H1 (cell line): ENCODE measurements at regions not wholly inside any gene's neighbourhood (a gene's known extent, or its start where the extent isn't known, plus 50 kb on each side); places are given as distances from the start of the nearest gene placed in this dataset.

Experiments
- ATF2 ChIP-seq: IDR thresholded peaks from 2 replicates; pipeline ENCODE4 v1.6.1; 2012; ENCODE audit warnings: low read length, inconsistent platforms
- BACH1 ChIP-seq: IDR thresholded peaks from 2 replicates; pipeline ENCODE4 v1.6.1; 2012; ENCODE audit warnings: low read length, improper control_type of control experiment
- MAX ChIP-seq: IDR thresholded peaks from 2 replicates; pipeline ENCODE4 v1.6.1; 2012; ENCODE audit warnings: inconsistent platforms
- NRF1 ChIP-seq: IDR thresholded peaks from 2 replicates; pipeline ENCODE4 v1.6.1; 2011; ENCODE audit warnings: mild to moderate bottlenecking, low read depth, low read length, improper control_type of control experiment
- RNF2 ChIP-seq: fragments of 200-900, 300-1000 bp; sonication (generic); IDR thresholded peaks from 2 replicates; pipeline ENCODE4 v1.7.1; 2016; ENCODE audit warnings: borderline replicate concordance, low read depth, mild to moderate bottlenecking, antibody characterized with exemption, low read length; ENCODE audit not compliant: poor library complexity, severe bottlenecking; ENCODE audit errors: missing control alignments
- SP4 ChIP-seq: IDR thresholded peaks from 2 replicates; pipeline ENCODE4 v1.6.1; 2012; ENCODE audit warnings: low read length, inconsistent platforms
- TF ChIP-seq, protein P1 (sequence below): fragments of 300-600 bp; sonication (generic); IDR thresholded peaks from 2 replicates; pipeline ENCODE4 v1.7.1; 2012; ENCODE audit warnings: low read length, moderate library complexity, mild to moderate bottlenecking, inconsistent platforms; ENCODE audit not compliant: insufficient replicate concordance

- TF ChIP-seq, protein P1, sequence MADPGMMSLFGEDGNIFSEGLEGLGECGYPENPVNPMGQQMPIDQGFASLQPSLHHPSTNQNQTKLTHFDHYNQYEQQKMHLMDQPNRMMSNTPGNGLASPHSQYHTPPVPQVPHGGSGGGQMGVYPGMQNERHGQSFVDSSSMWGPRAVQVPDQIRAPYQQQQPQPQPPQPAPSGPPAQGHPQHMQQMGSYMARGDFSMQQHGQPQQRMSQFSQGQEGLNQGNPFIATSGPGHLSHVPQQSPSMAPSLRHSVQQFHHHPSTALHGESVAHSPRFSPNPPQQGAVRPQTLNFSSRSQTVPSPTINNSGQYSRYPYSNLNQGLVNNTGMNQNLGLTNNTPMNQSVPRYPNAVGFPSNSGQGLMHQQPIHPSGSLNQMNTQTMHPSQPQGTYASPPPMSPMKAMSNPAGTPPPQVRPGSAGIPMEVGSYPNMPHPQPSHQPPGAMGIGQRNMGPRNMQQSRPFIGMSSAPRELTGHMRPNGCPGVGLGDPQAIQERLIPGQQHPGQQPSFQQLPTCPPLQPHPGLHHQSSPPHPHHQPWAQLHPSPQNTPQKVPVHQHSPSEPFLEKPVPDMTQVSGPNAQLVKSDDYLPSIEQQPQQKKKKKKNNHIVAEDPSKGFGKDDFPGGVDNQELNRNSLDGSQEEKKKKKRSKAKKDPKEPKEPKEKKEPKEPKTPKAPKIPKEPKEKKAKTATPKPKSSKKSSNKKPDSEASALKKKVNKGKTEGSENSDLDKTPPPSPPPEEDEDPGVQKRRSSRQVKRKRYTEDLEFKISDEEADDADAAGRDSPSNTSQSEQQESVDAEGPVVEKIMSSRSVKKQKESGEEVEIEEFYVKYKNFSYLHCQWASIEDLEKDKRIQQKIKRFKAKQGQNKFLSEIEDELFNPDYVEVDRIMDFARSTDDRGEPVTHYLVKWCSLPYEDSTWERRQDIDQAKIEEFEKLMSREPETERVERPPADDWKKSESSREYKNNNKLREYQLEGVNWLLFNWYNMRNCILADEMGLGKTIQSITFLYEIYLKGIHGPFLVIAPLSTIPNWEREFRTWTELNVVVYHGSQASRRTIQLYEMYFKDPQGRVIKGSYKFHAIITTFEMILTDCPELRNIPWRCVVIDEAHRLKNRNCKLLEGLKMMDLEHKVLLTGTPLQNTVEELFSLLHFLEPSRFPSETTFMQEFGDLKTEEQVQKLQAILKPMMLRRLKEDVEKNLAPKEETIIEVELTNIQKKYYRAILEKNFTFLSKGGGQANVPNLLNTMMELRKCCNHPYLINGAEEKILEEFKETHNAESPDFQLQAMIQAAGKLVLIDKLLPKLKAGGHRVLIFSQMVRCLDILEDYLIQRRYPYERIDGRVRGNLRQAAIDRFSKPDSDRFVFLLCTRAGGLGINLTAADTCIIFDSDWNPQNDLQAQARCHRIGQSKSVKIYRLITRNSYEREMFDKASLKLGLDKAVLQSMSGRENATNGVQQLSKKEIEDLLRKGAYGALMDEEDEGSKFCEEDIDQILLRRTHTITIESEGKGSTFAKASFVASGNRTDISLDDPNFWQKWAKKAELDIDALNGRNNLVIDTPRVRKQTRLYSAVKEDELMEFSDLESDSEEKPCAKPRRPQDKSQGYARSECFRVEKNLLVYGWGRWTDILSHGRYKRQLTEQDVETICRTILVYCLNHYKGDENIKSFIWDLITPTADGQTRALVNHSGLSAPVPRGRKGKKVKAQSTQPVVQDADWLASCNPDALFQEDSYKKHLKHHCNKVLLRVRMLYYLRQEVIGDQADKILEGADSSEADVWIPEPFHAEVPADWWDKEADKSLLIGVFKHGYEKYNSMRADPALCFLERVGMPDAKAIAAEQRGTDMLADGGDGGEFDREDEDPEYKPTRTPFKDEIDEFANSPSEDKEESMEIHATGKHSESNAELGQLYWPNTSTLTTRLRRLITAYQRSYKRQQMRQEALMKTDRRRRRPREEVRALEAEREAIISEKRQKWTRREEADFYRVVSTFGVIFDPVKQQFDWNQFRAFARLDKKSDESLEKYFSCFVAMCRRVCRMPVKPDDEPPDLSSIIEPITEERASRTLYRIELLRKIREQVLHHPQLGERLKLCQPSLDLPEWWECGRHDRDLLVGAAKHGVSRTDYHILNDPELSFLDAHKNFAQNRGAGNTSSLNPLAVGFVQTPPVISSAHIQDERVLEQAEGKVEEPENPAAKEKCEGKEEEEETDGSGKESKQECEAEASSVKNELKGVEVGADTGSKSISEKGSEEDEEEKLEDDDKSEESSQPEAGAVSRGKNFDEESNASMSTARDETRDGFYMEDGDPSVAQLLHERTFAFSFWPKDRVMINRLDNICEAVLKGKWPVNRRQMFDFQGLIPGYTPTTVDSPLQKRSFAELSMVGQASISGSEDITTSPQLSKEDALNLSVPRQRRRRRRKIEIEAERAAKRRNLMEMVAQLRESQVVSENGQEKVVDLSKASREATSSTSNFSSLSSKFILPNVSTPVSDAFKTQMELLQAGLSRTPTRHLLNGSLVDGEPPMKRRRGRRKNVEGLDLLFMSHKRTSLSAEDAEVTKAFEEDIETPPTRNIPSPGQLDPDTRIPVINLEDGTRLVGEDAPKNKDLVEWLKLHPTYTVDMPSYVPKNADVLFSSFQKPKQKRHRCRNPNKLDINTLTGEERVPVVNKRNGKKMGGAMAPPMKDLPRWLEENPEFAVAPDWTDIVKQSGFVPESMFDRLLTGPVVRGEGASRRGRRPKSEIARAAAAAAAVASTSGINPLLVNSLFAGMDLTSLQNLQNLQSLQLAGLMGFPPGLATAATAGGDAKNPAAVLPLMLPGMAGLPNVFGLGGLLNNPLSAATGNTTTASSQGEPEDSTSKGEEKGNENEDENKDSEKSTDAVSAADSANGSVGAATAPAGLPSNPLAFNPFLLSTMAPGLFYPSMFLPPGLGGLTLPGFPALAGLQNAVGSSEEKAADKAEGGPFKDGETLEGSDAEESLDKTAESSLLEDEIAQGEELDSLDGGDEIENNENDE, result no peak
- no peak for TF ChIP-seq MAX
- TF ChIP-seq BACH1, result no peak
- TF ChIP-seq ATF2, result no peak
- no peak for TF ChIP-seq SP4
- TF ChIP-seq RNF2, result no peak
- TF ChIP-seq NRF1, result no peak
Measured at GRCh38 chr21:28602546-28602945, 390.1 kb downstream of the LTN1 start (continued).
